GM20000 (cell line): ENCODE measurements at regions not wholly inside any gene's neighbourhood (a gene's known extent, or its start where the extent isn't known, plus 50 kb on each side); places are given as distances from the start of the nearest gene placed in this dataset.

Experiments used
- DNase-seq: peaks from one replicate; pipeline ENCODE4 v3.0.0; 2012; ENCODE audit warnings: low spot score
- TF ChIP-seq, protein P1 (sequence below): IDR thresholded peaks from 2 replicates; pipeline ENCODE4 v1.5.1; 2012; ENCODE audit warnings: mild to moderate bottlenecking, control low read depth; ENCODE audit errors: extremely low read depth, missing control alignments

DNA sequence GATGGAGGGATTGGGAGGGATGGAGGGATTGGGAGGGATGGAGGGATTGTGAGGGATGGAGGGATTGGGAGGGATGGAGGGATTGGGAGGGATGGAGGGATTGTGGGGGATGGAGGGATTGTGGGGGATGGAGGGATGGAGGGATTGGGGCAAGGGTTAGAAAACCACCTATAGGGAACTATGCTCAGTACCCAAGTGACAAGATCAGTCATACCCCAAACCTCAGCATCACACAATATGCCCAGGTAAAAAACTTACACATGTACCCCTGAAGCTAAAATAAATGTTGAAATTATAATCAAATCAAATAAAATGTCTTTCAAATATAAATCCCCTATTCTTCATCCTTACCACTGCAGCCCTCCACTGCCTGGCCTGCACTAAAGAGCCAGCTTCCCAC, 72.8 kb upstream of the HNRNPU start:
- TF ChIP-seq, protein P1, sequence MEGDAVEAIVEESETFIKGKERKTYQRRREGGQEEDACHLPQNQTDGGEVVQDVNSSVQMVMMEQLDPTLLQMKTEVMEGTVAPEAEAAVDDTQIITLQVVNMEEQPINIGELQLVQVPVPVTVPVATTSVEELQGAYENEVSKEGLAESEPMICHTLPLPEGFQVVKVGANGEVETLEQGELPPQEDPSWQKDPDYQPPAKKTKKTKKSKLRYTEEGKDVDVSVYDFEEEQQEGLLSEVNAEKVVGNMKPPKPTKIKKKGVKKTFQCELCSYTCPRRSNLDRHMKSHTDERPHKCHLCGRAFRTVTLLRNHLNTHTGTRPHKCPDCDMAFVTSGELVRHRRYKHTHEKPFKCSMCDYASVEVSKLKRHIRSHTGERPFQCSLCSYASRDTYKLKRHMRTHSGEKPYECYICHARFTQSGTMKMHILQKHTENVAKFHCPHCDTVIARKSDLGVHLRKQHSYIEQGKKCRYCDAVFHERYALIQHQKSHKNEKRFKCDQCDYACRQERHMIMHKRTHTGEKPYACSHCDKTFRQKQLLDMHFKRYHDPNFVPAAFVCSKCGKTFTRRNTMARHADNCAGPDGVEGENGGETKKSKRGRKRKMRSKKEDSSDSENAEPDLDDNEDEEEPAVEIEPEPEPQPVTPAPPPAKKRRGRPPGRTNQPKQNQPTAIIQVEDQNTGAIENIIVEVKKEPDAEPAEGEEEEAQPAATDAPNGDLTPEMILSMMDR, result no peak

DNA sequence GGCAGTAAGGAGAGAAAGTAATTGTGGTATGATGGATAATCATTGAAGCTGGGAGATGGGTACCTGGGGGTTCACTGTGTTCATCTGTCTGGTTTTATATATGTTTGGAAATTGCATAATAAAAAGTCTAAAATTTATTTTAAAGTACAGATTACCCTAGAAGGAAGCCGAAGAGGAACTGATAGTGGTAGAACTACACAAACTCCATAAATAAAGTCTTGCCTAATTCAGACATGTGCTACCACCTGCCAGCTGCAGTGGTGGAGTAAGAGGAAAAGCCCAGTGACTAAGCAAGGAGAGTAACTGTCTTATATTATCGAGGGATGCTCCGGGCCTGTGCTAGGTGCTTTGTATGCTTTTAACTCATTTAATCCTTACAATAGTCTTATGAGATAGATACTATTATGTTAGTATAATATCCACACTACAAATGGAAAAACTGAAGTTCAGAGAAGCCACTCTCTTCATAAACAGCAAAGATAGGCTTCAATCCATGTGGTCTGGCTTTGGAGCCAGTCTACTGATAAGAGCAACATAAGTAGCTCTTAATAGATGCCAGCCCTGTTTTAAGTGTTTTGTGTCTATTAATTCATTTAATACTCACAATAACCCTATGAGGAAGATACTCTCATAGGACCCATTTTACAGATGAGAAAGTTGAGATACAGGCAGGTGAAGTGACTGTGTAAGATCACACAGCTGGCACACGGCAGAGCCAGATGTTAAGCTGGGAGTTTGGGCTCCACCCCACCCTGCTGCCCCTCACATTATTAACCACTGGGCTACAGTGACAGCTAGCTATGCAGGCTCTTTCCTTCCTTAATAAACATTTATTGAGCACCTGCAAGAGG, 56.8 kb upstream of the HNRNPU start:
- DNase-seq, result peak; percentile 68
- TF ChIP-seq, protein P1, result no peak

More for the DNA sequence above, 72.8 kb upstream of the HNRNPU start:
- no peak for DNase-seq

DNA sequence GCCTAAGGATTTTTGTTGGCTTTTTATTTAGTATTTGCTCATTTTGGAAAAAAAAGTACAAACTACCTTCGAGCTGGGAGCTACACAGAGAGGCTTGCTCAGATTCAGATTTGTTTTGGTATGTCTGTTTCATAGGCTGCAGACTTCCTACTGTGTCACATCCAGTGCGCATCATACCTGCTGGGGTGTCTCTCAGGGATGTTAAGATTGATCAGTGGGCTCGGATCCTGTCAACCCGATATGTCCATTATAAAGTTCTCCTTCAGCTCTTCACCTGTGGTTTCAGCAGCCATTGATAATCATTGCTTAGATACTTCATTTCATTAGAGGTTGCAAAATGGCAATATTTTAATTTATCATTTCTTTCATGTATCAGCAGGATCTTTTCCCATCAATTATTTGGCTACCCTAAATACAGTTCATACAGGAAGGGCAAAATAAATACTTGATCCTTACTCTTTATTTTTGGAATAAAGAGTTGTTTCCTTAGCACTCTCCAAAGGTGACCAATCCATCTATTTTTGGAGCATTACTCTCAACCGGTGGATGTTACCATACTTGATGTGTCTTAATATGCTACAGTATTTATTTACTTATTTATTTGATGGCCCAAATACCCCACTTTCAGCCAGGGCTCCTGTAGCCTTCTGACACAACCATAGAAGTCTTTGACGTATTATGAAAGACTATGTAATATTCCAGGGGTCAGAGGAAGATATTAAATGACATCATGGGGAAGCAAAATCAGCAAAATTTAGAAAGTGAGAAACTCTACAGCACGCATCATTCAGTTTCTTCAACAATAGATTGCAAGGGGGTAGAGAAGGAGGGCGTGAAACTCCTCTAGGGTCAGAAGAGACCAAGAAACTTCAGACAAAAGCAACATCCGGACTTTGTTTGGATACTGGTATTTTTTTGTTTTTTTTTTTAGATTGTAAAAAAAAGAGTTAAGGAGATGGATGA, 55.3 kb upstream of the HNRNPU start:
- peak; percentile 62 for DNase-seq
- TF ChIP-seq, protein P1, result no peak

DNA sequence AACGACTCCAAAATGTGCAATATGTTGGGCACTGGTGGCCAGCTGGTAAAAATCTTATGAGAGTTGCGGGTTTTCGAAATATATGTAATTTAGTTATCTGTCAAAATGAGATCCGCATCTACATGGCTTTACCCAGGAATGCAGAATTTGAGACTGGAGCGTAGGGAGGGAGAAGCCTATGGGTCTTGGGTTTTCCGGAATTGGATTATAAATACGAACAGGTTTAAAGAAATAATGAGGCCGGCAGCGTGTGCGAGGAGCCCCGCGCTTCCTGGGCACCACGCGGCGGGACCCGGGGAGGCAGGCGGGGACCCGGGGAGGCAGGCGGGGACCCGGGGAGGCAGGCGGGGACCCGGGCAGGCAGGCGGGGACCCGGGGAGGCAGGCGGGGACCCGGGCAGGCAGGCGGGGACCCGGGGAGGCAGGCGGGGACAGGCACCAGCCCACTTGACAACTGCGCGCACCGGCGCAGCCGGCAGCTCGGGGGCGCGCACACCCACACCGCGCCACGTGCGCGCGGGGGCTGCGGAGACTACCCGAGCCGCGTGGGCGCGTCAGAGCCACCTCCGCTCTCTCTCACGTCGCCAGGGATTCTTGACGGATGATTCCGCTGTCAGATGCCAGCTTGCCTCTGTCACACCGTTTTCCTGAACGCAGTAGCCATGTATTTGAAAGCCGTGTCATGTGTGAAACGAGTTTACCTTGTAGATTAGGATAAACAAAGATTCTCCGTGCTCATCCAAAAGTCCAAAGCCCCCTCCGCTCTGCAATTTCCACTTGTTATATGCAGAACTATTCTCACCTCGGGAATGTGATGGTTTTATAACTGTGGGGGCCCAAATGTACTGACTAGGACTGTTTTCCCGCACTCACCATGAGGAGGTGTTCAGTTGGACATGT, 54.3 kb upstream of the HNRNPU start:
- TF ChIP-seq, protein P1, result no peak
- peak; percentile 77 for DNase-seq

DNA sequence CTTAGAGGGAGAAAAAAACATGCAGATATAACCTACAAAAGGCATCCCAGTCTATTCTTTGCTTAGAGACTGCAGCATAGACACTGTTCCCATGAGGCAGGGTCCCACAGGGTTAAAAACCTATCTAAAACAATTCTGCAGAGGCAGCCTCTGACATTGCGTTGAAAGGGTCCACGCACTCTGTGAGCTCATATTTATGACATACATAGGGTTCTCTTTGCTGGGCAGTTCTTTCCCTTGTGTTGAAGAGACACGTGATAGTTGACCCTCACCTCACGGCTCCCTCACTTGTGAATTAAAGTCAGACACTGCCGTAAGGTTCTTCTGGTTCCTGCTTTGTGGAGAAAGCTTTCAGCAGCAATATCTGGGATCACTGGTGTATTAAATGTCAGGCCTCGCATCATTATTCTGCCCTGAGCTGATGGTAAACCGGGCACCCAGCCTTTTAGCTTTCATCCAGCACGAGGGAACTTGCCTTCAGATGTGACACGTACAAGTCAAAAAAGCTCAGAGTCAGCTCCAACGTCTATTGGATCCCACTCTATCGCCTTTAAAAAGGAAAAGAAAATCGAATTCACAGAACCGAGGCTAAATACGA, 52.8 kb upstream of the HNRNPU start:
- TF ChIP-seq, protein P1, result no peak
- DNase-seq, result no peak

DNA sequence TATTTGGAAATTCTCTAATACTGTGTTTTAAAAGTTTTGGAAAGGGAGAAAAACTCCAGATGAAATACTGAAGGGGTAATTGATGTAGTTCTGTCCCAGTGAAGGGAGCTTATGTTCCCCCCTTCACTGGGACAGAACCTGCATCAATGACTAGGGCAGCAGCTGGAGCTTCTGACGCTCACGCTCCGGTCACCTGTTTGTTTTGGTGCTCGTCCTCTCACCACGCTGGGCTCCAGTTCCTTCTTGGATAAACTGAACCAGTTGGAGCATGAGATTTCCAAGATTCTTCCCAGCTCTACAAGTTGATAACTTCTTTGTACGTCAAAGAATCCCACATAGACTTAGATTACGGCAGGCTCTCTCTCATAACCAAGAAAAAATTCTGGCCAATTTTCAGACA, 51.4 kb upstream of the HNRNPU start:
- DNase-seq, result no peak
- TF ChIP-seq, protein P1, result no peak
